NOMO-1 treated with DMSO at 0.1 percent for 48 hours (cell line): ENCODE measurements at regions not wholly inside any gene's neighbourhood (a gene's known extent, or its start where the extent isn't known, plus 50 kb on each side); places are given as distances from the start of the nearest gene placed in this dataset.
"Not testable (repeated sequence)": the region's sequence is repeated elsewhere in the genome, so short reads cannot be mapped to it uniquely, and the experiment has no call there.

Experiments used
- DNase-seq: peaks from one replicate; lab custom pipeline; 2025; ENCODE audit not compliant: unreplicated experiment; lab: John Stamatoyannopoulos, UW

GRCh38 chr5:91315701-91316100, 67.4 kb downstream of the ARRDC3 start:
- peak; percentile 3 for DNase-seq

- peak; percentile 99 for DNase-seq
These were observed 69.1 kb downstream of the ARRDC3 start for GRCh38 chr5:91313757-91314673.

GRCh38 chr5:91312698-91313097, 70.4 kb downstream of the ARRDC3 start:
- no peak for DNase-seq

GRCh38 chr5:91311697-91312501, 71.2 kb downstream of the ARRDC3 start:
- DNase-seq, result peak; percentile 92

GRCh38 chr5:91311168-91311696, 71.9 kb downstream of the ARRDC3 start:
- no peak for DNase-seq

- DNase-seq, result not testable (repeated sequence)
These were observed 75.0 kb downstream of the ARRDC3 start for GRCh38 chr5:91308157-91308556.

- DNase-seq, result no peak
These were observed 76.1 kb downstream of the ARRDC3 start for GRCh38 chr5:91307048-91307447.

GRCh38 chr5:91306497-91306896, 76.6 kb downstream of the ARRDC3 start:
- DNase-seq, result no peak

- no peak for DNase-seq
These were observed 77.5 kb downstream of the ARRDC3 start for GRCh38 chr5:91305640-91306039.

- DNase-seq, result not testable (repeated sequence)
These were observed 79.1 kb downstream of the ARRDC3 start for GRCh38 chr5:91304015-91304414.

GRCh38 chr5:91302958-91303357, 80.2 kb downstream of the ARRDC3 start:
- no peak for DNase-seq

GRCh38 chr5:91302305-91302704, 80.8 kb downstream of the ARRDC3 start:
- DNase-seq, result no peak

GRCh38 chr5:91301106-91301846, 81.8 kb downstream of the ARRDC3 start:
- DNase-seq, result peak; percentile 49

- no peak for DNase-seq
These were observed 85.1 kb downstream of the ARRDC3 start for GRCh38 chr5:91297994-91298393.

- no peak for DNase-seq
These were observed 86.4 kb downstream of the ARRDC3 start for GRCh38 chr5:91296674-91297143.

- not testable (repeated sequence) for DNase-seq
These were observed 87.0 kb downstream of the ARRDC3 start for GRCh38 chr5:91296102-91296501.

GRCh38 chr5:91293131-91293530, 90.0 kb downstream of the ARRDC3 start:
- no peak for DNase-seq

GRCh38 chr5:91291628-91292569, 91.2 kb downstream of the ARRDC3 start:
- DNase-seq, result no peak

GRCh38 chr5:91288118-91288916, 94.8 kb downstream of the ARRDC3 start:
- DNase-seq, result no peak
